ENCODE measurements at regions not wholly inside any gene's neighbourhood (a gene's known extent, or its start where the extent isn't known, plus 50 kb on each side); places are given as distances from the start of the nearest gene placed in this dataset.

- Histone ChIP-seq H4K20me1 (ENCODE audit: control insufficient read depth, extremely low read depth, insufficient read depth, low read length) (no peaks in the 10 kb centered on the region), H3K27me3 (ENCODE audit: control insufficient read depth, extremely low read depth, insufficient read depth, low read length) (no peaks in the 10 kb centered on the region), H3K4me2 (ENCODE audit: control insufficient read depth, extremely low read depth, insufficient read depth, low read depth, low read length) (no peak overlapping the region), H3K36me3 (ENCODE audit: control insufficient read depth in 2 of 2, extremely low read depth in 1 of 2, insufficient read depth in 2 of 2, low read length in 2 of 2) (no peaks in the 10 kb centered on the region), H3K4me1 (ENCODE audit: control insufficient read depth, extremely low read depth, insufficient read depth, low read length) (no peaks in the 10 kb centered on the region), H3K9me1 (ENCODE audit: control insufficient read depth, extremely low read depth, insufficient read depth, low read length) (no peaks in the 10 kb centered on the region), H3K27ac (ENCODE audit: control insufficient read depth, insufficient read depth, low read length) (no peak overlapping the region), H3K4me3 (ENCODE audit: control insufficient read depth in 2 of 3, extremely low read depth in 1 of 3, insufficient read depth in 2 of 3, low read depth in 1 of 3, low read length in 3 of 3) (no peak overlapping the region), H3K9ac (ENCODE audit: control insufficient read depth, extremely low read depth, insufficient read depth, low read length) (no peak overlapping the region), H3K9me3 (ENCODE audit: control insufficient read depth, low read depth, low read length) (no peaks in the 10 kb centered on the region), H2AFZ (ENCODE audit: control insufficient read depth, low read length) (no peak overlapping the region), H3K79me2 (ENCODE audit: control insufficient read depth, insufficient read depth, low read length) (no peaks in the 10 kb centered on the region)
- dilution Hi-C loops (cut with MboI; ENCODE audit: extremely low pct_ligation_motif_present, low sequenced_read_pairs), result no loop called here
- no peak for FAIRE-seq
- no peak for DNase-seq (ENCODE audit: low read depth, low spot score)
- no peak for TF ChIP-seq EZH2 (IDR thresholded peaks at IDR 0.05; ENCODE audit: low read length)
- TF ChIP-seq, protein P1, sequence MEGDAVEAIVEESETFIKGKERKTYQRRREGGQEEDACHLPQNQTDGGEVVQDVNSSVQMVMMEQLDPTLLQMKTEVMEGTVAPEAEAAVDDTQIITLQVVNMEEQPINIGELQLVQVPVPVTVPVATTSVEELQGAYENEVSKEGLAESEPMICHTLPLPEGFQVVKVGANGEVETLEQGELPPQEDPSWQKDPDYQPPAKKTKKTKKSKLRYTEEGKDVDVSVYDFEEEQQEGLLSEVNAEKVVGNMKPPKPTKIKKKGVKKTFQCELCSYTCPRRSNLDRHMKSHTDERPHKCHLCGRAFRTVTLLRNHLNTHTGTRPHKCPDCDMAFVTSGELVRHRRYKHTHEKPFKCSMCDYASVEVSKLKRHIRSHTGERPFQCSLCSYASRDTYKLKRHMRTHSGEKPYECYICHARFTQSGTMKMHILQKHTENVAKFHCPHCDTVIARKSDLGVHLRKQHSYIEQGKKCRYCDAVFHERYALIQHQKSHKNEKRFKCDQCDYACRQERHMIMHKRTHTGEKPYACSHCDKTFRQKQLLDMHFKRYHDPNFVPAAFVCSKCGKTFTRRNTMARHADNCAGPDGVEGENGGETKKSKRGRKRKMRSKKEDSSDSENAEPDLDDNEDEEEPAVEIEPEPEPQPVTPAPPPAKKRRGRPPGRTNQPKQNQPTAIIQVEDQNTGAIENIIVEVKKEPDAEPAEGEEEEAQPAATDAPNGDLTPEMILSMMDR (optimal IDR thresholded peaks at IDR 0.05 in 1 of 3, IDR thresholded peaks at IDR 0.05 in 1 of 3, conservative IDR thresholded peaks at IDR 0.05 in 1 of 3; ENCODE audit: extremely low read depth in 1 of 3, insufficient read depth in 2 of 3, low read length in 3 of 3), result no peak
Measured at GRCh38 chr10:43735907-43736306, 87.2 kb upstream of the ZNF32 start.

GRCh38 chr10:43734716-43735115 is 86.0 kb upstream of the ZNF32 start:
- no peaks in the 10 kb centered on the region for H3K36me3 ChIP-seq (ENCODE audit: control insufficient read depth in 2 of 2, extremely low read depth in 1 of 2, insufficient read depth in 2 of 2, low read length in 2 of 2)
- H3K9me3 ChIP-seq (ENCODE audit: control insufficient read depth, low read depth, low read length), result no peaks in the 10 kb centered on the region
- no peaks in the 10 kb centered on the region for H3K79me2 ChIP-seq (ENCODE audit: control insufficient read depth, insufficient read depth, low read length)
- H3K9me1 ChIP-seq (ENCODE audit: control insufficient read depth, extremely low read depth, insufficient read depth, low read length), result no peaks in the 10 kb centered on the region
- H4K20me1 ChIP-seq (ENCODE audit: control insufficient read depth, extremely low read depth, insufficient read depth, low read length), result no peaks in the 10 kb centered on the region
- DNase-seq (ENCODE audit: low read depth, low spot score) (no peak), FAIRE-seq (no peak)
- H2AFZ ChIP-seq (ENCODE audit: control insufficient read depth, low read length), result no peak overlapping the region
- H3K27ac ChIP-seq (ENCODE audit: control insufficient read depth, insufficient read depth, low read length), result no peak overlapping the region
- TF ChIP-seq EZH2 (IDR thresholded peaks at IDR 0.05; ENCODE audit: low read length), result no peak
- TF ChIP-seq, protein P1 (optimal IDR thresholded peaks at IDR 0.05 in 1 of 3, IDR thresholded peaks at IDR 0.05 in 1 of 3, conservative IDR thresholded peaks at IDR 0.05 in 1 of 3; ENCODE audit: extremely low read depth in 1 of 3, insufficient read depth in 2 of 3, low read length in 3 of 3), result no peak
- dilution Hi-C loops (cut with MboI; ENCODE audit: extremely low pct_ligation_motif_present, low sequenced_read_pairs), result no loop called here
- no peaks in the 10 kb centered on the region for H3K27me3 ChIP-seq (ENCODE audit: control insufficient read depth, extremely low read depth, insufficient read depth, low read length)
- H3K4me2 ChIP-seq (ENCODE audit: control insufficient read depth, extremely low read depth, insufficient read depth, low read depth, low read length), result no peak overlapping the region
- H3K9ac ChIP-seq (ENCODE audit: control insufficient read depth, extremely low read depth, insufficient read depth, low read length), result no peak overlapping the region
- H3K4me3 ChIP-seq (ENCODE audit: control insufficient read depth in 2 of 3, extremely low read depth in 1 of 3, insufficient read depth in 2 of 3, low read depth in 1 of 3, low read length in 3 of 3), result no peak overlapping the region
- H3K4me1 ChIP-seq (ENCODE audit: control insufficient read depth, extremely low read depth, insufficient read depth, low read length), result no peaks in the 10 kb centered on the region
